HEK293 (cell line): ENCODE measurements at regions not wholly inside any gene's neighbourhood (a gene's known extent, or its start where the extent isn't known, plus 50 kb on each side); places are given as distances from the start of the nearest gene placed in this dataset.
"Not testable (repeated sequence)": the region's sequence is repeated elsewhere in the genome, so short reads cannot be mapped to it uniquely, and the experiment has no call there.

ENCODE experiments used
- CTCF ChIA-PET: fragments of 350-600 bp; formaldehyde crosslinking; extraction: SDS; loops from one replicate; lab custom pipeline; 2021; ENCODE audit warnings: antibody characterized with exemption; lab: Yijun Ruan, JAX
- POLR2A ChIA-PET: fragments of 300-600 bp; formaldehyde crosslinking; extraction: SDS; loops from one replicate; lab custom pipeline; 2020; ENCODE audit warnings: antibody characterized with exemption, inconsistent platforms; lab: Yijun Ruan, JAX
- H3K27ac ChIP-seq: fragments of 200-500 bp; sonication (Bioruptor generic); 2 replicates; pipeline ENCODE4 v1.5.1; 2014; ENCODE audit warnings: low read depth, low read length, control low read depth, inconsistent platforms; ENCODE audit errors: extremely low read depth
- H3K36me3 ChIP-seq, 2 experiments: fragments of 200-500 bp in 1 of 2; sonication (Bioruptor generic) in 1 of 2; 1 replicate in 1 of 2; 2 replicates in 1 of 2; pipeline ENCODE4 v1.5.1; 2014 to 2017; ENCODE audit warnings: inconsistent platforms in 2 of 2, low read length in 2 of 2; ENCODE audit not compliant: control insufficient read depth in 2 of 2, insufficient read depth in 1 of 2
- H3K4me1 ChIP-seq: fragments of 200-500 bp; sonication (Bioruptor generic); 2 replicates; pipeline ENCODE4 v1.5.1; 2014; ENCODE audit warnings: mild to moderate bottlenecking, low read length, inconsistent platforms; ENCODE audit not compliant: control insufficient read depth, insufficient read depth
- H3K4me3 ChIP-seq: 2 replicates; pipeline ENCODE4 v1.5.1; 2011; ENCODE audit warnings: low read depth, mild to moderate bottlenecking, control low read depth, low read length, moderate library complexity
- H3K9me3 ChIP-seq: fragments of 200-500 bp; sonication (Bioruptor generic); 2 replicates; pipeline ENCODE4 v1.5.1; 2014; ENCODE audit warnings: low read depth, low read length, inconsistent platforms; ENCODE audit not compliant: control insufficient read depth, insufficient read depth
- ELK4 ChIP-seq: IDR thresholded peaks from 2 replicates; pipeline ENCODE4 v1.6.1; 2011; ENCODE audit warnings: mild to moderate bottlenecking, low read depth, low read length, borderline replicate concordance
- SP2 ChIP-seq: fragments of 450-650 bp; formaldehyde crosslinking; IDR thresholded peaks from 2 replicates; pipeline ENCODE4 v1.5.1; 2016; ENCODE audit warnings: missing biosample characterization, missing genetic modification characterization
- ZBTB49 ChIP-seq: fragments of 450-650 bp; formaldehyde crosslinking; IDR thresholded peaks from 2 replicates; pipeline ENCODE4 v1.5.1; 2016; ENCODE audit warnings: missing biosample characterization, missing genetic modification characterization, low read depth
- ZNF174 ChIP-seq: fragments of 450-650 bp; formaldehyde crosslinking; IDR thresholded peaks from 2 replicates; pipeline ENCODE4 v1.5.0; 2017; ENCODE audit warnings: missing biosample characterization, mild to moderate bottlenecking, missing genetic modification characterization
- ZNF19 ChIP-seq: fragments of 450-650 bp; formaldehyde crosslinking; IDR thresholded peaks from 2 replicates; pipeline ENCODE4; 2016; ENCODE audit warnings: missing biosample characterization, missing genetic modification characterization, low read depth
- ZNF292 ChIP-seq: fragments of 450-650 bp; formaldehyde crosslinking; IDR thresholded peaks from 2 replicates; pipeline ENCODE4 v1.5.1; 2016; ENCODE audit warnings: low read depth, missing biosample characterization, missing genetic modification characterization, borderline replicate concordance
- ZNF350 ChIP-seq: fragments of 450-650 bp; formaldehyde crosslinking; IDR thresholded peaks from 2 replicates; pipeline ENCODE4 v1.5.0; 2017; ENCODE audit warnings: missing biosample characterization, mild to moderate bottlenecking, missing genetic modification characterization
- ZNF354C ChIP-seq: fragments of 450-650 bp; formaldehyde crosslinking; IDR thresholded peaks from 2 replicates; pipeline ENCODE4 v1.5.1; 2016; ENCODE audit warnings: missing biosample characterization, missing genetic modification characterization, low read depth, borderline replicate concordance
- ZNF404 ChIP-seq: fragments of 450-650 bp; formaldehyde crosslinking; IDR thresholded peaks from 2 replicates; pipeline ENCODE4 v1.5.1; 2017; ENCODE audit warnings: missing biosample characterization, missing genetic modification characterization
- ZNF530 ChIP-seq: fragments of 450-650 bp; formaldehyde crosslinking; IDR thresholded peaks from 2 replicates; pipeline ENCODE4 v1.5.1; 2016; ENCODE audit warnings: low read depth, missing biosample characterization, missing genetic modification characterization
- ZNF561 ChIP-seq: fragments of 450-650 bp; IDR thresholded peaks from 2 replicates; pipeline ENCODE4 v1.5.1; 2018; ENCODE audit warnings: missing biosample characterization, missing genetic modification characterization, borderline replicate concordance
- ZNF626 ChIP-seq: fragments of 450-650 bp; sonication (Bioruptor Pico); formaldehyde crosslinking; IDR thresholded peaks from 2 replicates; pipeline ENCODE4 v1.5.1; 2018; ENCODE audit warnings: missing biosample characterization, missing genetic modification characterization, inconsistent platforms
- ZNF747 ChIP-seq: fragments of 450-650 bp; formaldehyde crosslinking; IDR thresholded peaks from 2 replicates; pipeline ENCODE4 v1.5.1; 2016; ENCODE audit warnings: missing biosample characterization, missing genetic modification characterization
- ZNF776 ChIP-seq: fragments of 450-650 bp; formaldehyde crosslinking; IDR thresholded peaks from 2 replicates; pipeline ENCODE4 v1.5.0; 2017; ENCODE audit warnings: missing biosample characterization, missing genetic modification characterization, borderline replicate concordance
- ZNF791 ChIP-seq: fragments of 450-650 bp; formaldehyde crosslinking; IDR thresholded peaks from 2 replicates; pipeline ENCODE4 v1.5.1; 2016; ENCODE audit warnings: missing biosample characterization, missing genetic modification characterization
- TF ChIP-seq, protein P1 (sequence below): fragments of 450-650 bp; formaldehyde crosslinking; IDR thresholded peaks from 2 replicates; pipeline ENCODE4 v1.5.1; 2016; ENCODE audit warnings: missing biosample characterization, missing genetic modification characterization
- TF ChIP-seq, protein P2 (sequence below): fragments of 450-650 bp; formaldehyde crosslinking; IDR thresholded peaks from 2 replicates; pipeline ENCODE4 v1.5.0; 2017; ENCODE audit warnings: missing biosample characterization, missing genetic modification characterization, borderline replicate concordance
- TF ChIP-seq, protein P3 (sequence below): fragments of 450-650 bp; formaldehyde crosslinking; IDR thresholded peaks from 2 replicates; pipeline ENCODE4 v1.5.1; 2016; ENCODE audit warnings: missing biosample characterization, missing genetic modification characterization, borderline replicate concordance
- TF ChIP-seq, protein P4 (sequence below): fragments of 450-650 bp; formaldehyde crosslinking; IDR thresholded peaks from 2 replicates; pipeline ENCODE4 v1.5.1; 2016; ENCODE audit warnings: missing biosample characterization, missing genetic modification characterization
- TF ChIP-seq, protein P5 (sequence below): fragments of 450-650 bp; formaldehyde crosslinking; IDR thresholded peaks from 2 replicates; pipeline ENCODE4 v1.5.1; 2016; ENCODE audit warnings: missing biosample characterization, missing genetic modification characterization

- H3K4me1 ChIP-seq = no peaks in the 10 kb centered on the region
- ChIA-PET CTCF (no interaction called here), POLR2A (no interaction called here)
- TF ChIP-seq ZNF747 (tag by site-specific recombination) = no peak
- TF ChIP-seq ZNF561 (tag by site-specific recombination) = no peak
- no peak for TF ChIP-seq ZNF350 (tag by site-specific recombination)
- no peak for TF ChIP-seq ZNF791
- TF ChIP-seq ZNF354C = no peak
- TF ChIP-seq ZNF776 (tag by site-specific recombination) = no peak
- TF ChIP-seq SP2 (tag by site-specific recombination) = no peak
- TF ChIP-seq ZBTB49 = no peak
- TF ChIP-seq, protein P1, sequence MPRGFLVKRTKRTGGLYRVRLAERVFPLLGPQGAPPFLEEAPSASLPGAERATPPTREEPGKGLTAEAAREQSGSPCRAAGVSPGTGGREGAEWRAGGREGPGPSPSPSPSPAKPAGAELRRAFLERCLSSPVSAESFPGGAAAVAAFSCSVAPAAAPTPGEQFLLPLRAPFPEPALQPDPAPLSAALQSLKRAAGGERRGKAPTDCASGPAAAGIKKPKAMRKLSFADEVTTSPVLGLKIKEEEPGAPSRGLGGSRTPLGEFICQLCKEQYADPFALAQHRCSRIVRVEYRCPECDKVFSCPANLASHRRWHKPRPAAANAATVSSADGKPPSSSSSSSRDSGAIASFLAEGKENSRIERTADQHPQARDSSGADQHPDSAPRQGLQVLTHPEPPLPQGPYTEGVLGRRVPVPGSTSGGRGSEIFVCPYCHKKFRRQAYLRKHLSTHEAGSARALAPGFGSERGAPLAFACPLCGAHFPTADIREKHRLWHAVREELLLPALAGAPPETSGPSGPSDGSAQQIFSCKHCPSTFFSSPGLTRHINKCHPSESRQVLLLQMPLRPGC (tag by site-specific recombination) = no peak
- TF ChIP-seq ZNF292 (tag by site-specific recombination) = no peak
- no peak for TF ChIP-seq ZNF19
- TF ChIP-seq, protein P2, sequence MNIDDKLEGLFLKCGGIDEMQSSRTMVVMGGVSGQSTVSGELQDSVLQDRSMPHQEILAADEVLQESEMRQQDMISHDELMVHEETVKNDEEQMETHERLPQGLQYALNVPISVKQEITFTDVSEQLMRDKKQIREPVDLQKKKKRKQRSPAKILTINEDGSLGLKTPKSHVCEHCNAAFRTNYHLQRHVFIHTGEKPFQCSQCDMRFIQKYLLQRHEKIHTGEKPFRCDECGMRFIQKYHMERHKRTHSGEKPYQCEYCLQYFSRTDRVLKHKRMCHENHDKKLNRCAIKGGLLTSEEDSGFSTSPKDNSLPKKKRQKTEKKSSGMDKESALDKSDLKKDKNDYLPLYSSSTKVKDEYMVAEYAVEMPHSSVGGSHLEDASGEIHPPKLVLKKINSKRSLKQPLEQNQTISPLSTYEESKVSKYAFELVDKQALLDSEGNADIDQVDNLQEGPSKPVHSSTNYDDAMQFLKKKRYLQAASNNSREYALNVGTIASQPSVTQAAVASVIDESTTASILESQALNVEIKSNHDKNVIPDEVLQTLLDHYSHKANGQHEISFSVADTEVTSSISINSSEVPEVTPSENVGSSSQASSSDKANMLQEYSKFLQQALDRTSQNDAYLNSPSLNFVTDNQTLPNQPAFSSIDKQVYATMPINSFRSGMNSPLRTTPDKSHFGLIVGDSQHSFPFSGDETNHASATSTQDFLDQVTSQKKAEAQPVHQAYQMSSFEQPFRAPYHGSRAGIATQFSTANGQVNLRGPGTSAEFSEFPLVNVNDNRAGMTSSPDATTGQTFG (tag by site-specific recombination) = no peak
- H3K4me3 ChIP-seq = no peak overlapping the region
- H3K27ac ChIP-seq = no peak overlapping the region
- H3K9me3 ChIP-seq = no peaks in the 10 kb centered on the region
- no peaks in the 10 kb centered on the region for H3K36me3 ChIP-seq
Measured at GRCh38 chr3:144968750-144969350, 997.2 kb downstream of the DIPK2A start.

DNA sequence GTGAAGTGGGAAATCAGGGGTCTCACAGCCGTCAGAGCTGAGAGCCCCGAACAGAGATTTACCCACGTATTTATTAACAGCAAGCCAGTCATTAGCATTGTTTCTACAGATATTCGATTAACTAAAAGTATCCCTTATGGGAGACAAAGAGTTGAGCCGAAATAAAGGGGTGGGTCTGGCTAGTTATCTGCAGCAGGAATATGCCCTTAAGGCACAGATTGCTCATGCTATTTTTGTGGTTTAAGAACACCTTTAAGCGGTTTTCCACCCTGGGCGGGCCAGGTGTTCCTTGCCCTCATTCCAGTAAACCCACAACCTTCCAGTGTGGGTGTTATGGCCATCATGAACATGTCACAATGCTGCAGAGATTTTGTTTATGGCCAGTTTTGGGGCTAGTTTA is 1012.9 kb downstream of the DIPK2A start:
- H3K27ac ChIP-seq, H3K4me3 ChIP-seq, H3K9me3 ChIP-seq, CTCF ChIA-PET, H3K4me1 ChIP-seq, POLR2A ChIA-PET, H3K36me3 ChIP-seq: not testable (repeated sequence)

GRCh38 chr3:144989807-144990206 is 1018.2 kb downstream of the DIPK2A start:
- no peak overlapping the region for H3K4me3 ChIP-seq
- ChIA-PET CTCF (no interaction called here), POLR2A (no interaction called here)
- TF ChIP-seq ELK4 = no peak
- TF ChIP-seq, protein P3, sequence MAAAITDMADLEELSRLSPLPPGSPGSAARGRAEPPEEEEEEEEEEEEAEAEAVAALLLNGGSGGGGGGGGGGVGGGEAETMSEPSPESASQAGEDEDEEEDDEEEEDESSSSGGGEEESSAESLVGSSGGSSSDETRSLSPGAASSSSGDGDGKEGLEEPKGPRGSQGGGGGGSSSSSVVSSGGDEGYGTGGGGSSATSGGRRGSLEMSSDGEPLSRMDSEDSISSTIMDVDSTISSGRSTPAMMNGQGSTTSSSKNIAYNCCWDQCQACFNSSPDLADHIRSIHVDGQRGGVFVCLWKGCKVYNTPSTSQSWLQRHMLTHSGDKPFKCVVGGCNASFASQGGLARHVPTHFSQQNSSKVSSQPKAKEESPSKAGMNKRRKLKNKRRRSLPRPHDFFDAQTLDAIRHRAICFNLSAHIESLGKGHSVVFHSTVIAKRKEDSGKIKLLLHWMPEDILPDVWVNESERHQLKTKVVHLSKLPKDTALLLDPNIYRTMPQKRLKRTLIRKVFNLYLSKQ (tag by site-specific recombination) = no peak
- TF ChIP-seq, protein P4, sequence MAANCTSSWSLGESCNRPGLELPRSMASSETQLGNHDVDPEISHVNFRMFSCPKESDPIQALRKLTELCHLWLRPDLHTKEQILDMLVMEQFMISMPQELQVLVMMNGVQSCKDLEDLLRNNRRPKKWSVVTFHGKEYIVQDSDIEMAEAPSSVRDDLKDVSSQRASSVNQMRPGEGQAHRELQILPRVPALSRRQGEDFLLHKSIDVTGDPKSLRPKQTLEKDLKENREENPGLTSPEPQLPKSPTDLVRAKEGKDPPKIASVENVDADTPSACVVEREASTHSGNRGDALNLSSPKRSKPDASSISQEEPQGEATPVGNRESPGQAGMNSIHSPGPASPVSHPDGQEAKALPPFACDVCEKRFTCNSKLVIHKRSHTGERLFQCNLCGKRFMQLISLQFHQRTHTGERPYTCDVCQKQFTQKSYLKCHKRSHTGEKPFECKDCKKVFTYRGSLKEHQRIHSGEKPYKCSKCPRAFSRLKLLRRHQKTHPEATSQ (tag by site-specific recombination) = no peak
- TF ChIP-seq ZNF626 (tag by site-specific recombination) = no peak
- TF ChIP-seq ZNF404 = no peak
- TF ChIP-seq ZNF174 (tag by site-specific recombination) = no peak
- TF ChIP-seq, protein P5, sequence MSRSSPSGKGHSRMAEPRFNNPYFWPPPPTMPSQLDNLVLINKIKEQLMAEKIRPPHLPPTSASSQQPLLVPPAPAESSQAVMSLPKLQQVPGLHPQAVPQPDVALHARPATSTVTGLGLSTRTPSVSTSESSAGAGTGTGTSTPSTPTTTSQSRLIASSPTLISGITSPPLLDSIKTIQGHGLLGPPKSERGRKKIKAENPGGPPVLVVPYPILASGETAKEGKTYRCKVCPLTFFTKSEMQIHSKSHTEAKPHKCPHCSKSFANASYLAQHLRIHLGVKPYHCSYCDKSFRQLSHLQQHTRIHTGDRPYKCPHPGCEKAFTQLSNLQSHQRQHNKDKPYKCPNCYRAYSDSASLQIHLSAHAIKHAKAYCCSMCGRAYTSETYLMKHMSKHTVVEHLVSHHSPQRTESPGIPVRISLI (tag by site-specific recombination) = no peak
- no peak for TF ChIP-seq ZNF530 (tag by site-specific recombination)

More at GRCh38 chr3:144989807-144990206, 1018.2 kb downstream of the DIPK2A start:
- H3K9me3 ChIP-seq = no peaks in the 10 kb centered on the region
- H3K27ac ChIP-seq = no peak overlapping the region
- no peaks in the 10 kb centered on the region for H3K4me1 ChIP-seq
- H3K36me3 ChIP-seq = no peaks in the 10 kb centered on the region
